Fibroblast of lung (primary cell): ENCODE measurements at regions not wholly inside any gene's neighbourhood (a gene's known extent, or its start where the extent isn't known, plus 50 kb on each side); places are given as distances from the start of the nearest gene placed in this dataset.

ENCODE experiments used
- DNase-seq, 2 donors: peaks; one replicate each; pipeline versions ENCODE4 v3.0.0 to v3.0.0-alpha.2; 2010; ENCODE audit warnings: low read depth in 2 of 2
- H2AFZ ChIP-seq: 2 replicates; pipeline ENCODE4 v1.5.1; 2012; ENCODE audit warnings: low read length, control low read depth, inconsistent platforms
- H3K27ac ChIP-seq: 2 replicates; pipeline ENCODE4 v1.5.1; 2011; ENCODE audit warnings: low read length, control low read depth; ENCODE audit not compliant: insufficient read depth
- H3K27me3 ChIP-seq: 2 replicates; pipeline ENCODE4 v1.5.1; 2011; ENCODE audit warnings: mild to moderate bottlenecking, low read length; ENCODE audit not compliant: control insufficient read depth, insufficient read depth
- H3K36me3 ChIP-seq: 2 replicates; pipeline ENCODE4 v1.5.1; 2011; ENCODE audit warnings: low read length; ENCODE audit not compliant: control insufficient read depth, insufficient read depth
- H3K4me1 ChIP-seq: 2 replicates; pipeline ENCODE4 v1.5.1; 2011; ENCODE audit warnings: low read length; ENCODE audit not compliant: control insufficient read depth, insufficient read depth; ENCODE audit errors: extremely low read depth
- H3K4me2 ChIP-seq: 2 replicates; pipeline ENCODE4 v1.5.1; 2011; ENCODE audit warnings: low read length, control low read depth; ENCODE audit not compliant: insufficient read depth; ENCODE audit errors: extremely low read depth
- H3K4me3 ChIP-seq, 4 experiments: fragments of 200-600 bp in 1 of 4; sonication (generic) in 1 of 4; replicated peaks in 1 of 4; 2 replicates each; pipeline ENCODE4 v1.5.1; 2011 to 2016; ENCODE audit warnings: low read length in 4 of 4, low read depth in 3 of 4, mild to moderate bottlenecking in 3 of 4, control low read depth in 2 of 4, inconsistent platforms in 1 of 4, mixed read lengths in 1 of 4; ENCODE audit not compliant: insufficient read depth in 1 of 4; ENCODE audit errors: control extremely low read depth in 1 of 4
- H3K79me2 ChIP-seq: 2 replicates; pipeline ENCODE4 v1.5.1; 2012; ENCODE audit warnings: mild to moderate bottlenecking, low read length, inconsistent platforms; ENCODE audit not compliant: control insufficient read depth, insufficient read depth
- H3K9ac ChIP-seq: 2 replicates; pipeline ENCODE4 v1.5.1; 2011; ENCODE audit warnings: mild to moderate bottlenecking, low read length, control low read depth; ENCODE audit not compliant: insufficient read depth
- H3K9me3 ChIP-seq: 2 replicates; pipeline ENCODE4 v1.5.1; 2012; ENCODE audit warnings: low read depth, low read length; ENCODE audit not compliant: control insufficient read depth, insufficient read depth
- H4K20me1 ChIP-seq: 2 replicates; pipeline ENCODE4 v1.5.1; 2011; ENCODE audit warnings: low read length; ENCODE audit not compliant: control insufficient read depth, insufficient read depth; ENCODE audit errors: extremely low read depth
- EZH2 ChIP-seq: IDR thresholded peaks from 2 replicates; pipeline ENCODE4 v1.5.1; 2012; ENCODE audit warnings: low read length, control low read depth, mild to moderate bottlenecking; ENCODE audit errors: missing control alignments
- TF ChIP-seq, protein P1 (sequence below), 2 donors: IDR thresholded peaks in 1 of 2; conservative IDR thresholded peaks in 1 of 2; 1 replicate in 1 of 2; 2 replicates in 1 of 2; pipeline ENCODE4 v1.5.1; 2011 to 2012; ENCODE audit warnings: low read length in 2 of 2, control low read depth in 1 of 2, inconsistent platforms in 1 of 2, low read depth in 1 of 2, mild to moderate bottlenecking in 1 of 2

- Histone ChIP-seq H3K36me3 (no peaks in the 10 kb centered on the region), H3K9ac (no peak overlapping the region), H3K4me1 (no peaks in the 10 kb centered on the region), H3K79me2 (no peaks in the 10 kb centered on the region), H2AFZ (no peak overlapping the region), H3K27ac (no peak overlapping the region), H4K20me1 (no peaks in the 10 kb centered on the region), H3K27me3 (no peaks in the 10 kb centered on the region), H3K4me3 (no peak overlapping the region), H3K4me2 (no peak overlapping the region), H3K9me3 (no peaks in the 10 kb centered on the region)
- peak; percentile 36 to 67 for DNase-seq
- no peak for TF ChIP-seq EZH2
Observed at GRCh38 chr13:24097064-24097463, 63.5 kb upstream of the SPATA13 start.

DNA sequence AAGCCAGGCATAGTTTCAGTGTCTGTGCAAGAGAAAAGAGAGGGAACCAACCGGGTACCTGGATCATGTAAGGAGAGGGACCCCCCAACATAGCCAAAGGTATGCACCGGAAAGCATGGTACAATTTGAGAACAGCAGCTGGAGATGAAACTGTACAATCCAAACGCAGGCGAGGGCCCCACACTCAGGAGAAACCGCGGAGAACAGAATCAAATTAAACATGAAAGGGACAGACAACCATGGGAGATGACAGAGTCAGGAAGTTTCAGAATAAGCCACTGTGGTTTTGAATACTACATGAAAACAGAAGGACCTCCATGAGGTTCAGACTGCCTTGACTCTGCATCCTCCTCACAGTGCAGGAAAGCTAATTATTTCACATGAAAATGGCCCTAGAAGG is 62.9 kb upstream of the SPATA13 start:
- Histone ChIP-seq H3K4me1 (no peaks in the 10 kb centered on the region), H3K79me2 (no peaks in the 10 kb centered on the region), H3K4me3 (no peak overlapping the region), H3K9me3 (no peaks in the 10 kb centered on the region), H3K9ac (no peak overlapping the region), H3K36me3 (no peaks in the 10 kb centered on the region), H3K27me3 (no peaks in the 10 kb centered on the region), H2AFZ (no peak overlapping the region), H3K4me2 (no peak overlapping the region), H3K27ac (no peak overlapping the region), H4K20me1 (no peaks in the 10 kb centered on the region)
- no peak for DNase-seq
- no peak for TF ChIP-seq EZH2
- TF ChIP-seq, protein P1, sequence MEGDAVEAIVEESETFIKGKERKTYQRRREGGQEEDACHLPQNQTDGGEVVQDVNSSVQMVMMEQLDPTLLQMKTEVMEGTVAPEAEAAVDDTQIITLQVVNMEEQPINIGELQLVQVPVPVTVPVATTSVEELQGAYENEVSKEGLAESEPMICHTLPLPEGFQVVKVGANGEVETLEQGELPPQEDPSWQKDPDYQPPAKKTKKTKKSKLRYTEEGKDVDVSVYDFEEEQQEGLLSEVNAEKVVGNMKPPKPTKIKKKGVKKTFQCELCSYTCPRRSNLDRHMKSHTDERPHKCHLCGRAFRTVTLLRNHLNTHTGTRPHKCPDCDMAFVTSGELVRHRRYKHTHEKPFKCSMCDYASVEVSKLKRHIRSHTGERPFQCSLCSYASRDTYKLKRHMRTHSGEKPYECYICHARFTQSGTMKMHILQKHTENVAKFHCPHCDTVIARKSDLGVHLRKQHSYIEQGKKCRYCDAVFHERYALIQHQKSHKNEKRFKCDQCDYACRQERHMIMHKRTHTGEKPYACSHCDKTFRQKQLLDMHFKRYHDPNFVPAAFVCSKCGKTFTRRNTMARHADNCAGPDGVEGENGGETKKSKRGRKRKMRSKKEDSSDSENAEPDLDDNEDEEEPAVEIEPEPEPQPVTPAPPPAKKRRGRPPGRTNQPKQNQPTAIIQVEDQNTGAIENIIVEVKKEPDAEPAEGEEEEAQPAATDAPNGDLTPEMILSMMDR (conservative IDR thresholded peaks at IDR 0.05 in 1 of 2, IDR thresholded peaks at IDR 0.05 in 1 of 2; ENCODE audit: low read depth in 1 of 2, low read length in 2 of 2) = no peak

DNA sequence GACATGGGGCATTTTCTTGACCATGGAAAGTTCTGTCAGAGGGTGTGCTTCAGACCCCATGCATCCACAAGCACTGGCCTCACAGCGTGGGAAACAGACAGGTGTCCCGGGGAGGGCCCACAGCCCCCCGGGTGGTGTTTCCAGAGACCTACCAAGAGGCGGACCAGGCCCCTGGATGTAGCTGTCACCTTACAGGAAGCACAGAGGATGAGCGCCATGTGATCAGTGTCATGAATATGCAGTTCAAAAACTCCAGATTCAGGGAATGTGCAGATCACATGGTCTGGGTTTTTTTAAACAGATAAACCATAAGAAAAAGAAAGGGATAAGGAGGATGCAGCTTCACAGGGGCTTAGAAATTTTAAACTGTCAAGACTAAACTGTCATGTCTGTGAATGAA is 61.0 kb upstream of the SPATA13 start:
- Histone ChIP-seq H2AFZ (no peak overlapping the region), H3K4me2 (no peak overlapping the region), H3K36me3 (no peaks in the 10 kb centered on the region), H3K4me1 (no peaks in the 10 kb centered on the region), H3K27me3 (no peaks in the 10 kb centered on the region), H3K4me3 (no peak overlapping the region), H3K9ac (no peak overlapping the region), H3K9me3 (no peaks in the 10 kb centered on the region), H4K20me1 (no peaks in the 10 kb centered on the region), H3K27ac (no peak overlapping the region), H3K79me2 (no peaks in the 10 kb centered on the region)
- no peak for DNase-seq
- TF ChIP-seq, protein P1 (conservative IDR thresholded peaks at IDR 0.05 in 1 of 2, IDR thresholded peaks at IDR 0.05 in 1 of 2; ENCODE audit: low read depth in 1 of 2, low read length in 2 of 2) = no peak
- TF ChIP-seq EZH2 = no peak
